ENCODE measurements at regions not wholly inside any gene's neighbourhood (a gene's known extent, or its start where the extent isn't known, plus 50 kb on each side); places are given as distances from the start of the nearest gene placed in this dataset.

DNA sequence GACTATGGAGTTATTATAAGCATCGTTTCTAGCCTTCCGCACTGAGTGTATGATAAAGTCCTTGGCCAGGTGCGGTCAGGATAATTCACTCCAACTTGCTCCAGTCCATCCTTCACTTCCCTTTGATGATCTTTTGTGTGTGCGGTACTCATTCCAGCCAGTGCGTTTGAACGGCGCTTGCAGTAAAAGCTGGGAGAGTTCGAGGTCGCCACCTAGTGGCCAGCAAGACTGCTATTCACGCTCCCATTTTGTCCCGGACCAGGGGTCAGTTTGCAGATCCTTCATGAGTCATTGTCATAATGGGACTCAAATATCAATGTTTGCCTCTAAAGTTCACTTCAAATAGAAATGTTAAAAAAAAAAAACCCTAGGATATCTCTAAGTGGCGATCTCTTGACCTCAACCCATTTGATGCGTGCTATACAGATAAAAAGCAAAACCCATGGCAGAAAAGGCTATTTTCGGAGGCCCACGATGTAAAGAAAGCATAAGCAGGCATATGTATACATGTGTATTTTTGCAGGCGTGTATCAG lies 417.1 kb downstream of the TMEM114 start (continued):
- TF ChIP-seq EZH2 (IDR thresholded peaks at IDR 0.05; ENCODE audit: low read depth, low read length, severe bottlenecking) (no peak), CHD7 (IDR thresholded peaks at IDR 0.05; ENCODE audit: insufficient replicate concordance, low read length) (no peak), RAD21 (IDR thresholded peaks at IDR 0.05 in 1 of 2, conservative IDR thresholded peaks at IDR 0.05 in 1 of 2; ENCODE audit: low read depth in 2 of 2, low read length in 2 of 2) (peak; percentile 95 to 96), USF2 (IDR thresholded peaks at IDR 0.05; ENCODE audit: low read length) (no peak), TEAD4 (IDR thresholded peaks at IDR 0.05; ENCODE audit: low read depth, low read length) (peak; percentile 94), JUND (IDR thresholded peaks at IDR 0.05; ENCODE audit: low read length) (peak; percentile 64), SP4 (IDR thresholded peaks at IDR 0.05; ENCODE audit: low read length) (no peak)
- TF ChIP-seq, protein P1, sequence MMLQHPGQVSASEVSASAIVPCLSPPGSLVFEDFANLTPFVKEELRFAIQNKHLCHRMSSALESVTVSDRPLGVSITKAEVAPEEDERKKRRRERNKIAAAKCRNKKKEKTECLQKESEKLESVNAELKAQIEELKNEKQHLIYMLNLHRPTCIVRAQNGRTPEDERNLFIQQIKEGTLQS (IDR thresholded peaks at IDR 0.05; ENCODE audit: insufficient read depth, low read depth, low read length): 0 out of 2 replicates have a peak, but pooled peaks have one; percentile 30
